B cell (primary cell): ENCODE measurements at regions not wholly inside any gene's neighbourhood (a gene's known extent, or its start where the extent isn't known, plus 50 kb on each side); places are given as distances from the start of the nearest gene placed in this dataset.

Experiments used
- EZH2 ChIP-seq: IDR thresholded peaks from 2 replicates; pipeline ENCODE4 v1.6.1; 2012; ENCODE audit warnings: borderline replicate concordance, low read depth, mild to moderate bottlenecking, moderate library complexity, low read length; ENCODE audit not compliant: insufficient read depth, poor library complexity, severe bottlenecking
- TF ChIP-seq, protein P1 (sequence below): fragments of 200-600 bp; IDR thresholded peaks from one replicate; pipeline ENCODE4 v1.8.0; 2022; ENCODE audit warnings: antibody characterized with exemption, mild to moderate bottlenecking

DNA sequence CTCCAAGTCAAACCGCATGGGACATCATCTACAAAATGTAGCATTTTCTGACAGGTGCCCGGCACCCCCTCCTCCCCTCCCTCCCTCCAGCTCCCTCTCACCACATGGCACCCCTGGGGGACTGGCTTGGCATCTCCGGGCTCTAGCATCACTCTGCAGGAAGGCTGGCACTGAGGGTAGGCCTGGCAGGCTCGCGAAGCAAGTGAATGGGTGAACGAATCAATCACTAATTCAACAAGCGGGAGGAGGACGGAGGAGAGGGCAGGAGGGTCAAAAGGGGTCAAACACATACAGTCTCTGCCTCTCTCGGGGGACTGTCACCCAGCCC, 155.7 kb downstream of the NUP210 start:
- TF ChIP-seq, protein P1, sequence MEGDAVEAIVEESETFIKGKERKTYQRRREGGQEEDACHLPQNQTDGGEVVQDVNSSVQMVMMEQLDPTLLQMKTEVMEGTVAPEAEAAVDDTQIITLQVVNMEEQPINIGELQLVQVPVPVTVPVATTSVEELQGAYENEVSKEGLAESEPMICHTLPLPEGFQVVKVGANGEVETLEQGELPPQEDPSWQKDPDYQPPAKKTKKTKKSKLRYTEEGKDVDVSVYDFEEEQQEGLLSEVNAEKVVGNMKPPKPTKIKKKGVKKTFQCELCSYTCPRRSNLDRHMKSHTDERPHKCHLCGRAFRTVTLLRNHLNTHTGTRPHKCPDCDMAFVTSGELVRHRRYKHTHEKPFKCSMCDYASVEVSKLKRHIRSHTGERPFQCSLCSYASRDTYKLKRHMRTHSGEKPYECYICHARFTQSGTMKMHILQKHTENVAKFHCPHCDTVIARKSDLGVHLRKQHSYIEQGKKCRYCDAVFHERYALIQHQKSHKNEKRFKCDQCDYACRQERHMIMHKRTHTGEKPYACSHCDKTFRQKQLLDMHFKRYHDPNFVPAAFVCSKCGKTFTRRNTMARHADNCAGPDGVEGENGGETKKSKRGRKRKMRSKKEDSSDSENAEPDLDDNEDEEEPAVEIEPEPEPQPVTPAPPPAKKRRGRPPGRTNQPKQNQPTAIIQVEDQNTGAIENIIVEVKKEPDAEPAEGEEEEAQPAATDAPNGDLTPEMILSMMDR: no peak
- TF ChIP-seq EZH2: no peak
